Calu3 (cell line): ENCODE measurements at regions not wholly inside any gene's neighbourhood (a gene's known extent, or its start where the extent isn't known, plus 50 kb on each side); places are given as distances from the start of the nearest gene placed in this dataset.
A peak's percentile ranks its signal among the peaks of the same experiment; 100 is the strongest.

Experiments used
- BruUV-seq: library from RNA; stranded (reverse); fragments of 400-500 nt; replicated peaks from 2 replicates; lab custom pipeline; 2021; lab: Mats Ljungman, UMichigan
- CTCF ChIA-PET: fragments of 300-600 bp; sonication (Branson Sonifier 250); formaldehyde crosslinking; loops from one replicate; lab custom pipeline; 2022; ENCODE audit warnings: antibody characterized with exemption; lab: Charles Lee
- DNase-seq: peaks from one replicate; pipeline ENCODE4 v3.0.0; 2022
- H3K27ac Mint-ChIP-seq: one replicate; pipeline ENCODE4 v1.8.0; 2022; ENCODE audit warnings: mixed read lengths; ENCODE audit not compliant: unreplicated experiment
- H3K27me3 Mint-ChIP-seq: one replicate; pipeline ENCODE4 v1.8.0; 2022; ENCODE audit warnings: mixed read lengths; ENCODE audit not compliant: unreplicated experiment
- H3K36me3 Mint-ChIP-seq: one replicate; pipeline ENCODE4 v1.8.0; 2022; ENCODE audit warnings: mild to moderate bottlenecking, moderate library complexity, mixed read lengths; ENCODE audit not compliant: insufficient read depth, unreplicated experiment
- H3K4me1 Mint-ChIP-seq: one replicate; pipeline ENCODE4 v1.8.0; 2022; ENCODE audit warnings: mild to moderate bottlenecking, low read depth, mixed read lengths; ENCODE audit not compliant: unreplicated experiment
- H3K4me3 Mint-ChIP-seq: one replicate; pipeline ENCODE4 v1.8.0; 2022; ENCODE audit warnings: mild to moderate bottlenecking, low read depth, moderate library complexity, mixed read lengths; ENCODE audit not compliant: unreplicated experiment
- H3K9me3 Mint-ChIP-seq: one replicate; pipeline ENCODE4 v1.8.0; 2022; ENCODE audit warnings: low read depth, mixed read lengths; ENCODE audit not compliant: unreplicated experiment
- CTCF ChIP-seq: fragments of 200-600 bp; IDR thresholded peaks from one replicate; pipeline ENCODE4 v1.8.0; 2022; ENCODE audit warnings: antibody characterized with exemption; ENCODE audit not compliant: unreplicated experiment
- intact Hi-C: fragments of 100-400 bp; cut with micrococcal nuclease; formaldehyde crosslinking; loops from one replicate; pipeline ENCODE4 v1.10.0; 2022; ENCODE audit not compliant: unreplicated experiment

- CTCF ChIA-PET: no interaction called here
Measured at GRCh38 chr6:22755605-22756004, 186.2 kb downstream of the HDGFL1 start.

GRCh38 chr6:22756365-22756764 is 187.0 kb downstream of the HDGFL1 start:
- H3K36me3 Mint-ChIP-seq: no peaks in the 10 kb centered on the region
- H3K4me1 Mint-ChIP-seq: no peaks in the 10 kb centered on the region
- no peaks in the 10 kb centered on the region for H3K9me3 Mint-ChIP-seq
- no peaks in the 10 kb centered on the region for H3K27me3 Mint-ChIP-seq
- no TSS peak for BruUV-seq
- H3K4me3 Mint-ChIP-seq: no peak overlapping the region
- no peak for TF ChIP-seq CTCF
- CTCF ChIA-PET: no interaction called here
- no peak overlapping the region for H3K27ac Mint-ChIP-seq
- no peak for DNase-seq
- intact Hi-C loops: no loop called here

More at GRCh38 chr6:22755605-22756004, 186.2 kb downstream of the HDGFL1 start:
- no peak for DNase-seq
- intact Hi-C loops: no loop called here
- TF ChIP-seq CTCF: no peak
- no peaks in the 10 kb centered on the region for H3K9me3 Mint-ChIP-seq
- no peaks in the 10 kb centered on the region for H3K4me1 Mint-ChIP-seq
- no peaks in the 10 kb centered on the region for H3K36me3 Mint-ChIP-seq
- no peak overlapping the region for H3K27ac Mint-ChIP-seq
- no peak overlapping the region for H3K4me3 Mint-ChIP-seq
- no TSS peak for BruUV-seq
- H3K27me3 Mint-ChIP-seq: no peaks in the 10 kb centered on the region

- BruUV-seq: no TSS peak
- CTCF ChIA-PET: interaction anchor here (0.6 to 0.9 kb wide), 2 partner anchors 1032 to 1041 kb away, joined by 3 to 4 read pairs; no protein-coding TSS in a partner anchor
- intact Hi-C loops: no loop called here
- Mint-ChIP-seq H3K36me3 (no peaks in the 10 kb centered on the region), H3K4me1 (peaks cover 37% of the 10 kb centered on the region), H3K9me3 (no peaks in the 10 kb centered on the region), H3K27me3 (no peaks in the 10 kb centered on the region), H3K27ac (peak overlapping the region; percentile 64), H3K4me3 (no peak overlapping the region)
- no peak for TF ChIP-seq CTCF
- no peak for DNase-seq
Measured at GRCh38 chr6:22764496-22764895, 195.1 kb downstream of the HDGFL1 start.

DNA sequence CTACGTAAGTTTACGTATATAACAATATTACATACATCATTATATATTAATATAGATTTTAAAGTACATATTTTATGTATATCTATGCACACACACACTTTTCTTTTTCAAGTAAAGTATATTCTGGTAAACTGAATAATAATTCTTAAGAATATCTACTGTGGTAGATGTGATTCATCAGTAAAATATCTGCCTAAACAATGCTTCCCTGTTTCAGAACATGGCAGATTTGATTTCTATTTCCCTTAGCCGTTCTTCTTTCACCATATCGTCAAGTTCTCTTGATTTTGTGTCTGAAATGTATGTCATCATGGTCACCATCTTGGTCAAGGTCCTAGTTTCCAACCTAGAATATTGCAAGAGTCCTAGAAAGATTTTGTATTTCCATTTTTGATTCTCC is 195.6 kb downstream of the HDGFL1 start:
- DNase-seq: no peak
- no peaks in the 10 kb centered on the region for H3K36me3 Mint-ChIP-seq

More for the DNA sequence above, 195.6 kb downstream of the HDGFL1 start:
- peak overlapping the region; percentile 64 for H3K27ac Mint-ChIP-seq
- CTCF ChIA-PET: no interaction called here
- no peaks in the 10 kb centered on the region for H3K9me3 Mint-ChIP-seq
- no peak for TF ChIP-seq CTCF
- H3K27me3 Mint-ChIP-seq: no peaks in the 10 kb centered on the region
- intact Hi-C loops: loop anchor here (5.0 kb wide), 1 partner anchor 52 kb away; no protein-coding TSS in a partner anchor
- H3K4me3 Mint-ChIP-seq: no peak overlapping the region
- no TSS peak for BruUV-seq
- H3K4me1 Mint-ChIP-seq: peaks cover 37% of the 10 kb centered on the region
